Tibial nerve (tissue), 4 donors: ENCODE measurements at regions not wholly inside any gene's neighbourhood (a gene's known extent, or its start where the extent isn't known, plus 50 kb on each side); places are given as distances from the start of the nearest gene placed in this dataset.

ENCODE experiments used
- CTCF ChIP-seq, 5 experiments: fragments of 200-600 bp in 3 of 5; fragments of 450-650 bp in 2 of 5; sonication (generic) in 3 of 5; IDR thresholded peaks; one replicate each; pipeline ENCODE4 v1.5.1; 2016 to 2019; ENCODE audit warnings: antibody characterized with exemption in 5 of 5, mild to moderate bottlenecking in 3 of 5, moderate library complexity in 2 of 5
- EP300 ChIP-seq, 2 donors: sonication (generic); formaldehyde crosslinking; IDR thresholded peaks; one replicate each; pipeline ENCODE4 v1.6.1; 2017; ENCODE audit warnings: antibody characterized with exemption in 2 of 2, mild to moderate bottlenecking in 1 of 2
- POLR2A ChIP-seq, 2 donors: fragments of 450-650 bp; IDR thresholded peaks; one replicate each; pipeline ENCODE4 v1.6.1; 2017; ENCODE audit warnings: antibody characterized with exemption in 2 of 2, mild to moderate bottlenecking in 2 of 2, moderate library complexity in 2 of 2

GRCh38 chr7:116426428-116427156, 72.9 kb upstream of the CAV2 start:
- TF ChIP-seq CTCF (IDR thresholded peaks at IDR 0.05) (no peak), POLR2A (IDR thresholded peaks at IDR 0.05) (no peak), EP300 (IDR thresholded peaks at IDR 0.05) (peak in 1 of 2 donors; percentile 61)
